GM18505 (cell line): ENCODE measurements at regions not wholly inside any gene's neighbourhood (a gene's known extent, or its start where the extent isn't known, plus 50 kb on each side); places are given as distances from the start of the nearest gene placed in this dataset.
"Not testable (repeated sequence)": the region's sequence is repeated elsewhere in the genome, so short reads cannot be mapped to it uniquely, and the experiment has no call there.

Experiments used
- ATAC-seq: cut with Tn5 transposase; IDR thresholded peaks from one replicate; pipeline ENCODE4 v1.9.1; 2021; ENCODE audit not compliant: unreplicated experiment
- POLR2A ChIP-seq: IDR thresholded peaks from 4 replicates; pipeline ENCODE4 v1.6.1; 2011; ENCODE audit warnings: borderline replicate concordance; ENCODE audit not compliant: insufficient read depth, insufficient read length; ENCODE audit errors: extremely low read depth

GRCh38 chr6:160871320-160871719 lies 120.2 kb upstream of the MAP3K4 start:
- no peak for TF ChIP-seq POLR2A
- peak; percentile 97 for ATAC-seq

DNA sequence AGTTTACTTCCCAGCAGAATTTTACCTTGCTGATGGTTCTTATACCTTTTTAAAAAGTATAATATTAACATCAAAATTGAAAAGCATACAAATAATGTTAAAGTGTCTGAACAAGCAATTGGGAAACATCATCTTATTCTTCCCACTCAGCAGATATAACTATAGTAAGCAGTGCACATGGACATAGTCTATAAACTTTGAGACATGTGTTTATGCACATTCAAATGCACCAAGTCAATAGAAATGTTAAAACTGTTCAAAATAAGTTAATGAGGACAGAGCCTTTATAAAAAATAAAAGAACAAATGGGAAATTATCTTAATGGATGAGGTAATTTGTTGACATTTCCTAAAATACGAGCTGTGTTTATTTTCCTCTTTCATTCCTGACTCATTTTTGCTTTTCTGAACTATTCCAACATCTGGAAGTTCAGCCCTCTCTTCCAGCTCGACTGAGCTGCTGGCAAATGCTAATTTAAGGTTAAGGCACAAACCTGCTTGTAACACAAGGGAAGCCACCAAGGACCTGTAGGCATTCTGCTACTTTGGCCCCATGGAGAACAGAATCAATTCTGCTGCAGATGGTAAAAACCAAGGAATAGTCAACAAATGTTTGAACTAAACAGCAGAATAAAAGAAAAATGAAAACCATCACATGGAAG lies 110.3 kb upstream of the MAP3K4 start:
- TF ChIP-seq POLR2A = no peak
- ATAC-seq = no peak

DNA sequence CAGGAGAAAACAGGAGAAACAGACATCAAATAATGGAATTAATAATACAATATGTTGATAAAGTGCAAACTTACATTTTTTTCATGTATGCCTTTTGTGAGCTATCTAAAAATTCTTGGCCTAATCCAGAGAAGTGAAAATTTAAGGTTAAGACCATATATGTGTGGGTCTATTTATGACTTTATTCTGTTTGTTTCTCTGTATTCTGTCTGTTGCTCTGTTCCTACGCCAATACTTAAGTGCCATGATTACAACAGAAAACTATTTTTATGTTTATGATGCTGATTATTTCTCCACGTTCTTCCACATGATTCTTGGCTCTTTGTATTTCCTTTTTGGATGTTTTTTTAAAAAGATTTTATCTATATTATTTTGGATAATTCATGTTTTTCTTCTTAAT lies 109.6 kb upstream of the MAP3K4 start:
- no peak for TF ChIP-seq POLR2A
- no peak for ATAC-seq

- ATAC-seq = no peak
- no peak for TF ChIP-seq POLR2A
These were observed 108.7 kb upstream of the MAP3K4 start for GRCh38 chr6:160882791-160883279.

GRCh38 chr6:160883560-160883959 lies 108.0 kb upstream of the MAP3K4 start:
- no peak for TF ChIP-seq POLR2A
- no peak for ATAC-seq

- ATAC-seq = no peak
- TF ChIP-seq POLR2A = no peak
These were observed 107.6 kb upstream of the MAP3K4 start for GRCh38 chr6:160883999-160884398.

DNA sequence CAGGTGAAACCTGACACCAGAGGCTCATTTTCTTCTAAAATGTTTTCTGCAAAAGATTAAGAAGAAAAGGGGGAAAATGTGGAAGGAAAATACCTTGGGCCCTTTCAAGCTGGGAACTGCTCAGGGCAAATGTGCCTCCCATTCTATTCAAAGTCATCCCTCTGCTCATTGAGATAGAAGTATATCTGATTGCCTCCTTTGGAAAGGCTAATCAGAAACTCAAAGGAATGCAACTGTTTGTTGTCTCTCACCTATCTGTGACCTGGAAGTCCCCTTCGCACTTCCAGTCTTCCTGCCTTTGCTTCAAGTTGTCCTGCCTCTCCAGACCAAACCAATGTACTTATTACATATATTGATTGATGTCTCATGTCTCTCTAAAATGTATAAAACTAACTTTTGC lies 102.4 kb upstream of the MAP3K4 start:
- not testable (repeated sequence) for ATAC-seq

DNA sequence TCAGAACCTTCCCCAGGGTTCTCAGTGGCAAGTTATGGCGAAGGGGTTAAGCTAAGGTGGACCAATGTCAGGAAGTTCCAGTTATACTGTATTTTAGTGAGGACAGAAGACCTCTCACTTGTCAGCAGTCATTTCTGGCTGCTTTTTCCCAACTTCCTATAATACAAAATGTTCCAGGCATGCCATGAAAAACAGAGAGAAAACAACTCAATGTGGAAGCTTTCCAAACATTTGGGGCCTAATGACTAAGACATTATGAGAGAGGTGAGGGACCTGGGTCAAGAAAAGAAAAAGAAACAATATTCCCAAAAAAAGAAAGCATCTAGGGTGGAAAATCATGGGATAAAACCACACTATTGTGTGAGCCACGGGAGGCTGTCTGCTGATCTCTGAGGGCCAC lies 99.9 kb upstream of the MAP3K4 start:
- no peak for ATAC-seq
- TF ChIP-seq POLR2A = no peak

- ATAC-seq = no peak
- no peak for TF ChIP-seq POLR2A
These were observed 96.0 kb upstream of the MAP3K4 start for GRCh38 chr6:160895562-160895961.

DNA sequence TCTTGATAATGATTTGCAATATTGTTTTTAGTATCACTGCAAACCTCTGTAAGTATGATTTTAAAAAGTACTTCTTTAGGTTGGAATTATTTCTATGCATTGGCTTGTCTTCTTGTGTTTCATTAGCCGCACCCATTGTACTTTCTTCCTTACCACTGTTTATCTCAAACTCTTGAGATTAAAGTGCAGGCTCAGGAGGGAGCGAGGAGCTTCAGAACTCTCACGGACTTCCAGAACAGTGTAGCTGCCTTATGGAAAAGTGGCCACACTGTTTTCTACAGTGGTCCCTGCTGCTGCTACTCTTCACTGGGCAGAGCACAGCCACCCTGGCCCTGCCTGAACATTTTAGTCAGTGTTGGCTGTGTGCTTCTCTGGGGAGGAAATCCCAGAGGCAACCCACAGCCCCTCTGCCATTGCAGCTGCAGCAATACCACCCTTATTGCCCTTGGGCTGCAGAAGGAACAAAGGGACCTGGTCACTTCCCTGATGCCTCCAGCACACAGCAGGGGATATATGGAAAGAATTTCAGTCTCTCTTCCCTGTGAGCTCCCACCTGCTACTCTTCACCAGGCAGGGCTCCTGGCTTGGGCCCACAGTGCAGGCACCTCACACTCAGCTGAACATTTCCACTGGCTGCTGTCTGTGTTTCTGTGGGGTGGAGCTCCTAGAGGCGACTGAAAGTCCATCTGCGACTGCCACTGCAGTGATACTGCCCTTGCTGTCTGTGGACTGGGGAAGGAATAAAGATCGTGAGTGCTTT lies 91.7 kb upstream of the MAP3K4 start:
- TF ChIP-seq POLR2A = no peak
- ATAC-seq = no peak

DNA sequence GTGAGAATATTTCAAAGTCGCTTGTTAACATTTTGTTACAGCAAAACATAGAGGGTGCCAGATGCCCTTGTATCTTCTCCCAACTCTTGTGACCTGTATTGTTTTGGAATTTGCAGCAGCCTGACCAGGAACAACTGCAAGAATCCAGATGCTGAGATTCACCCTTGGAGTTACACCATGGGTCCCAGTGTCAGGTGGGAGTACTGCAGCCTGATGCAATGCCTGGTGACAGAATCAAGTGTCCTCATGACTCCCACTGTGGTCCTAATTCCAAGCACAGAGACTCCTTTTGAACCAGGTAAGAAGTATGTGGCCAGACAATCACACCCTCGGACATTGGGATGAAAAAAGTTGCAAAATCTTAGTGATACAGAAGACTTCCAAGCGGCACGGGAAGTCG lies 79.6 kb upstream of the MAP3K4 start:
- no peak for TF ChIP-seq POLR2A
- ATAC-seq = no peak

DNA sequence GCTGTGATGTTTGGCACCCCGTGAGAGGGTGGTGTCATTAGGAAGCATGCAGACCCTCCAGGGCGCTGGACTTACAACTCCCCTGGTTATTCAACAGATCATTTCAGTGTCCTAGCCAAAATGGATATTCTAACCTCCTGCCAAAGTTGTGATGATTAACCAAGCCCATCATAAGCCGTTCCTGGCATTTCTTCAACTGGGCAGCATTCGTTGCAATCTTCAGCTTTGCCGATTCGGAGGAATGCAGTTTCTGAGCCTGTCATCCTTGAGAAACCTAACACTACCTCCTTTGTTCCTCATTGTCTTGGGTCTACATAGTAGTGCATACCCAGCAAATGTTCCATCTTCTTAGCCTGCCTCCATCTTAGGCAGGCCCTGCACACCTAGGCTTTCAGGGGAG lies 79.2 kb upstream of the MAP3K4 start:
- TF ChIP-seq POLR2A = no peak
- no peak for ATAC-seq

GRCh38 chr6:160917572-160917971 lies 74.0 kb upstream of the MAP3K4 start:
- ATAC-seq = no peak
- TF ChIP-seq POLR2A = no peak

GRCh38 chr6:160919723-160920440 lies 71.7 kb upstream of the MAP3K4 start:
- no peak for ATAC-seq
- TF ChIP-seq POLR2A = no peak
